Astrocyte (in vitro differentiated cells and primary cell): ENCODE measurements at regions not wholly inside any gene's neighbourhood (a gene's known extent, or its start where the extent isn't known, plus 50 kb on each side); places are given as distances from the start of the nearest gene placed in this dataset.
"Not testable (repeated sequence)": the region's sequence is repeated elsewhere in the genome, so short reads cannot be mapped to it uniquely, and the experiment has no call there.

Source experiments
- DNase-seq: peaks from one replicate; pipeline ENCODE4 v3.0.0-alpha.2; 2010; ENCODE audit warnings: low read depth
- FAIRE-seq: peaks from 2 replicates; lab custom pipeline; 2011; peaks lifted over from hg19 to GRCh38; lab: Jason Lieb, UNC
- H2AFZ ChIP-seq: 2 replicates; pipeline ENCODE4 v1.6.0; 2012; ENCODE audit warnings: low read depth, low read length, inconsistent platforms
- H3K27ac ChIP-seq: 2 replicates; pipeline ENCODE4 v1.5.1; 2011; ENCODE audit warnings: low read depth, low read length, inconsistent platforms
- H3K27me3 ChIP-seq: 2 replicates; pipeline ENCODE4 v1.6.0; 2011; ENCODE audit warnings: low read length, inconsistent platforms; ENCODE audit not compliant: insufficient read depth
- H3K36me3 ChIP-seq: 2 replicates; pipeline ENCODE4 v1.5.1; 2011; ENCODE audit warnings: low read length, inconsistent platforms; ENCODE audit not compliant: insufficient read depth
- H3K4me1 ChIP-seq: 2 replicates; pipeline ENCODE4 v1.5.1; 2011; ENCODE audit warnings: low read length, inconsistent platforms; ENCODE audit not compliant: insufficient read depth
- H3K4me2 ChIP-seq: 2 replicates; pipeline ENCODE4 v1.6.0; 2012; ENCODE audit warnings: low read length, inconsistent platforms
- H3K4me3 ChIP-seq: 2 replicates; pipeline ENCODE4 v1.5.1; 2011; ENCODE audit warnings: low read depth, mild to moderate bottlenecking, low read length, inconsistent platforms; ENCODE audit not compliant: insufficient read depth
- H3K79me2 ChIP-seq: 2 replicates; pipeline ENCODE4 v1.6.0; 2012; ENCODE audit warnings: mild to moderate bottlenecking, low read length, inconsistent platforms; ENCODE audit not compliant: insufficient read depth
- H3K9ac ChIP-seq: 2 replicates; pipeline ENCODE4 v1.6.0; 2012; ENCODE audit warnings: mild to moderate bottlenecking, low read length, inconsistent platforms
- H3K9me3 ChIP-seq: 2 replicates; pipeline ENCODE4 v1.5.1; 2012; ENCODE audit warnings: low read depth, mild to moderate bottlenecking, low read length, inconsistent platforms; ENCODE audit not compliant: insufficient read depth
- H4K20me1 ChIP-seq: 2 replicates; pipeline ENCODE4 v1.6.0; 2012; ENCODE audit warnings: low read length, inconsistent platforms; ENCODE audit not compliant: insufficient read depth
- H3K27ac Mint-ChIP-seq: one replicate; pipeline ENCODE4 v1.8.0; 2021; ENCODE audit warnings: mild to moderate bottlenecking, mixed read lengths; ENCODE audit not compliant: unreplicated experiment
- H3K27me3 Mint-ChIP-seq: one replicate; pipeline ENCODE4 v1.8.0; 2021; ENCODE audit warnings: low read depth, mixed read lengths; ENCODE audit not compliant: unreplicated experiment
- H3K36me3 Mint-ChIP-seq: one replicate; pipeline ENCODE4 v1.8.0; 2021; ENCODE audit warnings: low read depth, mixed read lengths; ENCODE audit not compliant: unreplicated experiment
- H3K4me1 Mint-ChIP-seq: one replicate; pipeline ENCODE4 v1.8.0; 2021; ENCODE audit warnings: low read depth, mixed read lengths; ENCODE audit not compliant: unreplicated experiment
- H3K4me3 Mint-ChIP-seq: one replicate; pipeline ENCODE4 v1.8.0; 2021; ENCODE audit warnings: mild to moderate bottlenecking, moderate library complexity, mixed read lengths; ENCODE audit not compliant: unreplicated experiment
- H3K9me3 Mint-ChIP-seq: one replicate; pipeline ENCODE4 v1.8.0; 2021; ENCODE audit warnings: mild to moderate bottlenecking, mixed read lengths; ENCODE audit not compliant: unreplicated experiment
- EZH2 ChIP-seq: IDR thresholded peaks from 2 replicates; pipeline ENCODE4 v1.6.1; 2012; ENCODE audit warnings: mild to moderate bottlenecking, low read length, inconsistent platforms; ENCODE audit not compliant: insufficient read depth
- TF ChIP-seq, protein P1 (sequence below): IDR thresholded peaks from 2 replicates; pipeline ENCODE4 v1.5.1; 2011; ENCODE audit warnings: low read depth, mild to moderate bottlenecking, inconsistent platforms, low read length, moderate library complexity; ENCODE audit not compliant: insufficient read depth

DNA sequence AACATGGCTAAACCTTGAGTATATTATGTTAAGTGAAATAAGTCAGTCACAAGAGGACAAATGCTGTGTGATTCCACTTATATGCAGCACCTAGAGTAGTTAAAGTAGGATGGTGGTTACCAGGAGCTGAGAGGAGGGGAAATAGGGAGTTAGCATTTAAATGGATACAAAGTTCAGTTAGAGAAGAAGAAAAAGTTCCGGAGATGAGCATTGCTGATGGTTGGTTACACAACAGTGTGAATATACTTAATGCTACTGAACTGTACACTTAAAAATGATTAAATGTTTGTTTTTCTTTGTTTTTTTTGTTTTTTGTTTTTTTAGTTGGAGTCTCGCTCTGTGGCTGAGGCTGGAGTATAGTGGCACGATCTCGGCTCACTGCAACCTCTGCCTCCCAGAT, 67.7 kb upstream of the OSTN start:
- no peaks in the 10 kb centered on the region for H3K27me3 ChIP-seq
- no peak overlapping the region for H3K4me2 ChIP-seq
- H3K36me3 Mint-ChIP-seq, result no peaks in the 10 kb centered on the region
- no peaks in the 10 kb centered on the region for H3K79me2 ChIP-seq
- no peak overlapping the region for H3K4me3 ChIP-seq
- no peak overlapping the region for H3K9ac ChIP-seq
- no peaks in the 10 kb centered on the region for H4K20me1 ChIP-seq
- no peaks in the 10 kb centered on the region for H3K4me1 Mint-ChIP-seq
- H3K4me1 ChIP-seq, result no peaks in the 10 kb centered on the region
- H3K27ac Mint-ChIP-seq, result no peak overlapping the region
- no peak overlapping the region for H2AFZ ChIP-seq
- H3K9me3 ChIP-seq, result no peaks in the 10 kb centered on the region
- H3K27ac ChIP-seq, result no peak overlapping the region
- FAIRE-seq (no peak), DNase-seq (no peak)
- TF ChIP-seq, protein P1, sequence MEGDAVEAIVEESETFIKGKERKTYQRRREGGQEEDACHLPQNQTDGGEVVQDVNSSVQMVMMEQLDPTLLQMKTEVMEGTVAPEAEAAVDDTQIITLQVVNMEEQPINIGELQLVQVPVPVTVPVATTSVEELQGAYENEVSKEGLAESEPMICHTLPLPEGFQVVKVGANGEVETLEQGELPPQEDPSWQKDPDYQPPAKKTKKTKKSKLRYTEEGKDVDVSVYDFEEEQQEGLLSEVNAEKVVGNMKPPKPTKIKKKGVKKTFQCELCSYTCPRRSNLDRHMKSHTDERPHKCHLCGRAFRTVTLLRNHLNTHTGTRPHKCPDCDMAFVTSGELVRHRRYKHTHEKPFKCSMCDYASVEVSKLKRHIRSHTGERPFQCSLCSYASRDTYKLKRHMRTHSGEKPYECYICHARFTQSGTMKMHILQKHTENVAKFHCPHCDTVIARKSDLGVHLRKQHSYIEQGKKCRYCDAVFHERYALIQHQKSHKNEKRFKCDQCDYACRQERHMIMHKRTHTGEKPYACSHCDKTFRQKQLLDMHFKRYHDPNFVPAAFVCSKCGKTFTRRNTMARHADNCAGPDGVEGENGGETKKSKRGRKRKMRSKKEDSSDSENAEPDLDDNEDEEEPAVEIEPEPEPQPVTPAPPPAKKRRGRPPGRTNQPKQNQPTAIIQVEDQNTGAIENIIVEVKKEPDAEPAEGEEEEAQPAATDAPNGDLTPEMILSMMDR, result no peak
- no peak for TF ChIP-seq EZH2
- no peaks in the 10 kb centered on the region for H3K9me3 Mint-ChIP-seq
- no peaks in the 10 kb centered on the region for H3K27me3 Mint-ChIP-seq
- H3K36me3 ChIP-seq, result no peaks in the 10 kb centered on the region
- no peak overlapping the region for H3K4me3 Mint-ChIP-seq

- not testable (repeated sequence) for H3K27me3 Mint-ChIP-seq, DNase-seq, H3K4me1 ChIP-seq, H4K20me1 ChIP-seq, H3K9ac ChIP-seq, H3K36me3 ChIP-seq, H3K9me3 ChIP-seq, H3K27ac Mint-ChIP-seq, FAIRE-seq, H3K4me3 ChIP-seq, H3K4me1 Mint-ChIP-seq, H2AFZ ChIP-seq, H3K4me3 Mint-ChIP-seq, H3K36me3 Mint-ChIP-seq, H3K4me2 ChIP-seq, H3K27ac ChIP-seq, H3K27me3 ChIP-seq, H3K9me3 Mint-ChIP-seq, H3K79me2 ChIP-seq
Measured at GRCh38 chr3:191124891-191125290, 74.2 kb upstream of the OSTN start.

DNA sequence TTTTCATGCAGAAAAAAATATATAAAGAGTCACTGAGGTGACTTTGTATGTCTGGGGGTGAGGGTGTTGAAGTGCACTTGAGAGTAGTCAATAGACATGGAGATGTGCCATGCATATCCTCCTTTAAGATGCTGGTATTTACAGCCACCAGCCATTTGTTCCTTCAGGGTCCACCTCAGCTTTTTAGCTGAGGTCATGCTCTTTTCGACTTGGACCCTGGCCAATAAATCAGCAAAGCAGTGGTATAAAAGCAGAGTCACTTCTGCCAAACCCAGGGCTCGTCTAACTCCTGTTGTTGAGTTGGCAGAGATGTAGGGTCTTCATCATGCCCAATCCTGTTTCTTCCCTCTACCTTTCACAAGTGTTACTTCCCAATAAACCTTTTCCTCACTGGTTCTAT, 75.1 kb upstream of the OSTN start:
- no peak overlapping the region for H3K4me3 Mint-ChIP-seq
- no peak overlapping the region for H3K9ac ChIP-seq
- no peaks in the 10 kb centered on the region for H3K4me1 Mint-ChIP-seq
- H3K27ac ChIP-seq, result no peak overlapping the region
- FAIRE-seq, result no peak
- no peaks in the 10 kb centered on the region for H4K20me1 ChIP-seq
- no peak overlapping the region for H3K27ac Mint-ChIP-seq
- no peak overlapping the region for H2AFZ ChIP-seq
- no peaks in the 10 kb centered on the region for H3K36me3 Mint-ChIP-seq
- H3K27me3 ChIP-seq, result no peaks in the 10 kb centered on the region
- no peaks in the 10 kb centered on the region for H3K79me2 ChIP-seq
- H3K4me1 ChIP-seq, result no peaks in the 10 kb centered on the region
- TF ChIP-seq, protein P1, result no peak
- no peak for TF ChIP-seq EZH2
- no peaks in the 10 kb centered on the region for H3K9me3 ChIP-seq
- H3K4me3 ChIP-seq, result no peak overlapping the region
- DNase-seq, result no peak
- H3K36me3 ChIP-seq, result no peaks in the 10 kb centered on the region
- no peaks in the 10 kb centered on the region for H3K9me3 Mint-ChIP-seq
- no peak overlapping the region for H3K4me2 ChIP-seq
- no peaks in the 10 kb centered on the region for H3K27me3 Mint-ChIP-seq
